Prostate gland (tissue), 2 donors: ENCODE measurements at regions not wholly inside any gene's neighbourhood (a gene's known extent, or its start where the extent isn't known, plus 50 kb on each side); places are given as distances from the start of the nearest gene placed in this dataset.

Experiments
- POLR2A ChIP-seq: fragments of 450-650 bp; IDR thresholded peaks from one replicate; pipeline ENCODE4 v1.6.1; 2016; ENCODE audit warnings: antibody characterized with exemption, mild to moderate bottlenecking
- POLR2AphosphoS5 ChIP-seq: sonication (generic); formaldehyde crosslinking; IDR thresholded peaks from one replicate; pipeline ENCODE4 v1.6.1; 2017; ENCODE audit warnings: antibody characterized with exemption
- TF ChIP-seq, protein P1 (sequence below), 4 experiments: fragments of 200-600 bp in 2 of 4; fragments of 450-650 bp in 2 of 4; sonication (generic) in 2 of 4; IDR thresholded peaks; 1 replicate in 3 of 4; 2 replicates in 1 of 4; pipeline ENCODE4 v1.5.1; 2016 to 2019; ENCODE audit warnings: antibody characterized with exemption in 4 of 4, mild to moderate bottlenecking in 2 of 4, moderate library complexity in 2 of 4

DNA sequence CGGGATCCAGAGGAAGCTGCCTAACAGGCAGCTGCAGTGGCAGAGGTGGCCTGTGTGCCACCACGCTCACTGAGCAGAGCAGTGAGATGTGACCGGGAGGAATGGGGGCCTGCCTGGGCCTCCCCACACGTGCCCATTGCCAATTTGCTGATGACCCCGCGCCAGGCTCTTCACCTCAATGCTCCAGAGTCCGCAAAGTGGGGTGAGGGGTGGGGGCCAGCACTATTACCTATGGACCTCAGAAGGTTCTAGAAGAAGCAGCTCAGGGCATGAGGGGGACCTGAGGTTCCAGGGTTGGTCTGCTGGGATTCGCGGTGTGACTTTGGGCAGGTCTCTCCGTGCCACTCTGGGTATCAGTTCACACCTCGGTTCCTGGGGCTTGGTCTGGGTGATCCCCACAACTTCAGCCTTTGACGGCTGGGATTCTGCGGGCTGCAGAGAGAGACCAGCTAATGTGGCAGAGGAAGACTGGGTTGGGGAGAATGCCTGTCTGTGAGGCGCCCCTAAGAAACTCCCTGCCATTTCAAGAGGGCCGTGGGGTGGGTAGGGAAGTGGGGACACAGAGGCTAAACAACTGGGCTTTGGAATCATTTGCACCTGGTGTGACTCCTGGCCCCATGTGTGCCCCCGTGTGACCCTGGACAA lies 231.0 kb upstream of the MVB12B start:
- TF ChIP-seq POLR2A = no peak
- TF ChIP-seq, protein P1, sequence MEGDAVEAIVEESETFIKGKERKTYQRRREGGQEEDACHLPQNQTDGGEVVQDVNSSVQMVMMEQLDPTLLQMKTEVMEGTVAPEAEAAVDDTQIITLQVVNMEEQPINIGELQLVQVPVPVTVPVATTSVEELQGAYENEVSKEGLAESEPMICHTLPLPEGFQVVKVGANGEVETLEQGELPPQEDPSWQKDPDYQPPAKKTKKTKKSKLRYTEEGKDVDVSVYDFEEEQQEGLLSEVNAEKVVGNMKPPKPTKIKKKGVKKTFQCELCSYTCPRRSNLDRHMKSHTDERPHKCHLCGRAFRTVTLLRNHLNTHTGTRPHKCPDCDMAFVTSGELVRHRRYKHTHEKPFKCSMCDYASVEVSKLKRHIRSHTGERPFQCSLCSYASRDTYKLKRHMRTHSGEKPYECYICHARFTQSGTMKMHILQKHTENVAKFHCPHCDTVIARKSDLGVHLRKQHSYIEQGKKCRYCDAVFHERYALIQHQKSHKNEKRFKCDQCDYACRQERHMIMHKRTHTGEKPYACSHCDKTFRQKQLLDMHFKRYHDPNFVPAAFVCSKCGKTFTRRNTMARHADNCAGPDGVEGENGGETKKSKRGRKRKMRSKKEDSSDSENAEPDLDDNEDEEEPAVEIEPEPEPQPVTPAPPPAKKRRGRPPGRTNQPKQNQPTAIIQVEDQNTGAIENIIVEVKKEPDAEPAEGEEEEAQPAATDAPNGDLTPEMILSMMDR (IDR thresholded peaks at IDR 0.05) = no peak
- TF ChIP-seq POLR2AphosphoS5 = no peak
